H1 (cell line): ENCODE measurements at regions not wholly inside any gene's neighbourhood (a gene's known extent, or its start where the extent isn't known, plus 50 kb on each side); places are given as distances from the start of the nearest gene placed in this dataset.

Experiments
- CTCF ChIA-PET: fragments of 300-600 bp; sonication (Branson Sonifier 250); formaldehyde crosslinking; loops from one replicate; lab custom pipeline; 2021; ENCODE audit not compliant: partially characterized antibody; lab: Charles Lee
- POLR2A ChIA-PET: fragments of 300-600 bp; sonication (Branson Sonifier 250); formaldehyde crosslinking; loops from one replicate; lab custom pipeline; 2021; ENCODE audit warnings: inconsistent platforms; ENCODE audit not compliant: partially characterized antibody; lab: Charles Lee
- DNase-seq, 2 experiments: peaks; one replicate each; pipeline versions ENCODE4 v3.0.0 to v3.0.0-alpha.2; 2010 to 2022; ENCODE audit warnings: low spot score in 2 of 2, low read depth in 1 of 2, mixed read lengths in 1 of 2
- FAIRE-seq: peaks from 2 replicates; lab custom pipeline; 2011; peaks lifted over from hg19 to GRCh38; lab: Jason Lieb, UNC
- H2AFZ ChIP-seq: 2 replicates; pipeline ENCODE4 v1.8.1; 2012; ENCODE audit warnings: low read length, inconsistent platforms
- H2AK5ac ChIP-seq: 2 replicates; pipeline ENCODE4 v1.6.1; 2013; ENCODE audit warnings: low read depth, low read length
- H2BK120ac ChIP-seq: replicated peaks from 2 replicates; pipeline ENCODE3; 2013; ENCODE audit warnings: low read depth, low read length, inconsistent platforms
- H2BK12ac ChIP-seq: 2 replicates; pipeline ENCODE4 v1.6.1; 2013; ENCODE audit warnings: low read depth, low read length
- H2BK15ac ChIP-seq: 2 replicates; pipeline ENCODE4 v1.6.1; 2013; ENCODE audit warnings: low read length
- H2BK20ac ChIP-seq: 2 replicates; pipeline ENCODE4 v1.6.1; 2013; ENCODE audit warnings: low read length
- H2BK5ac ChIP-seq: 2 replicates; pipeline ENCODE4 v1.6.1; 2013; ENCODE audit warnings: low read depth, low read length
- H3K14ac ChIP-seq: 2 replicates; pipeline ENCODE4 v1.6.1; 2013; ENCODE audit warnings: inconsistent platforms; ENCODE audit not compliant: insufficient read length
- H3K18ac ChIP-seq: 2 replicates; pipeline ENCODE4 v1.6.1; 2013; ENCODE audit warnings: low read length; ENCODE audit errors: extremely low read depth
- H3K23ac ChIP-seq: 2 replicates; pipeline ENCODE4 v1.6.1; 2013; ENCODE audit warnings: inconsistent platforms; ENCODE audit not compliant: insufficient read length
- H3K23me2 ChIP-seq: 2 replicates; pipeline ENCODE4 v1.6.1; 2013; ENCODE audit warnings: low read depth, low read length
- H3K27ac ChIP-seq: 2 replicates; pipeline ENCODE4 v1.6.1; 2011; ENCODE audit warnings: low read depth, low read length, inconsistent platforms
- H3K27me3 ChIP-seq, 4 experiments: replicated peaks in 1 of 4; 1 replicate in 1 of 4; 2 replicates in 3 of 4; pipeline versions ENCODE4 v1.6.1 to v1.8.1; 2011 to 2013; ENCODE audit warnings: low read length in 3 of 4, mild to moderate bottlenecking in 3 of 4, inconsistent platforms in 2 of 4, mixed read lengths in 2 of 4, moderate library complexity in 1 of 4; ENCODE audit not compliant: control insufficient read depth in 3 of 4, insufficient read depth in 3 of 4; ENCODE audit errors: extremely low read depth in 1 of 4
- H3K36me3 ChIP-seq, 4 experiments: 2 replicates each; pipeline versions ENCODE4 v1.6.1 to v1.8.1; 2011 to 2013; ENCODE audit warnings: mild to moderate bottlenecking in 4 of 4, low read length in 3 of 4, moderate library complexity in 2 of 4, control low read depth in 1 of 4, inconsistent platforms in 1 of 4; ENCODE audit not compliant: insufficient read depth in 4 of 4, control insufficient read depth in 2 of 4
- H3K4ac ChIP-seq: replicated peaks from 2 replicates; pipeline ENCODE3; 2013; ENCODE audit warnings: low read length, low read depth, mixed read lengths, inconsistent platforms; ENCODE audit not compliant: insufficient read length
- H3K4me1 ChIP-seq, 4 experiments: replicated peaks in 1 of 4; 1 replicate in 1 of 4; 2 replicates in 3 of 4; pipeline versions ENCODE4 v1.6.1 to v1.8.1; 2011 to 2013; ENCODE audit warnings: low read length in 3 of 4, inconsistent platforms in 2 of 4, mixed read lengths in 1 of 4; ENCODE audit not compliant: insufficient read depth in 4 of 4, control insufficient read depth in 3 of 4
- H3K4me2 ChIP-seq, 2 experiments: 2 replicates each; pipeline versions ENCODE4 v1.6.1 to v1.8.1; 2011 to 2013; ENCODE audit warnings: low read depth in 2 of 2, low read length in 2 of 2, control low read depth in 1 of 2, inconsistent platforms in 1 of 2, mild to moderate bottlenecking in 1 of 2; ENCODE audit not compliant: insufficient read depth in 1 of 2
- H3K4me3 ChIP-seq, 4 experiments: fragments of 200-600, 300-600 bp in 1 of 4; sonication (generic), shearing (Covaris generic), sonication (Bioruptor Twin) in 1 of 4; 2 replicates each; pipeline versions ENCODE4 v1.5.1 to v1.8.1; 2011 to 2016; ENCODE audit warnings: low read length in 4 of 4, low read depth in 3 of 4, control low read depth in 2 of 4, inconsistent platforms in 2 of 4, mild to moderate bottlenecking in 2 of 4, mixed read lengths in 1 of 4, moderate library complexity in 1 of 4; ENCODE audit not compliant: insufficient read depth in 2 of 4; ENCODE audit errors: extremely low read depth in 1 of 4
- H3K56ac ChIP-seq: replicated peaks from 2 replicates; pipeline ENCODE3; 2013; ENCODE audit warnings: low read depth, mild to moderate bottlenecking, mixed read lengths, low read length, inconsistent platforms; ENCODE audit not compliant: insufficient read length
- H3K79me1 ChIP-seq: 2 replicates; pipeline ENCODE4 v1.6.1; 2013; ENCODE audit warnings: low read depth, low read length, control low read depth
- H3K79me2 ChIP-seq, 2 experiments: 2 replicates each; pipeline versions ENCODE4 v1.6.1 to v1.8.1; 2012 to 2013; ENCODE audit warnings: low read length in 2 of 2, mild to moderate bottlenecking in 2 of 2, inconsistent platforms in 1 of 2; ENCODE audit not compliant: insufficient read depth in 2 of 2, control insufficient read depth in 1 of 2
- H3K9ac ChIP-seq, 4 experiments: replicated peaks in 1 of 4; 1 replicate in 1 of 4; 2 replicates in 3 of 4; pipeline versions ENCODE4 v1.6.1 to v1.8.1; 2011 to 2013; ENCODE audit warnings: low read depth in 3 of 4, low read length in 3 of 4, control low read depth in 2 of 4, mild to moderate bottlenecking in 2 of 4, moderate library complexity in 2 of 4, inconsistent platforms in 1 of 4; ENCODE audit errors: extremely low read depth in 1 of 4
- H3K9me3 ChIP-seq, 2 experiments: 2 replicates each; pipeline versions ENCODE4 v1.6.1 to v1.8.1; 2012 to 2013; ENCODE audit warnings: mild to moderate bottlenecking in 2 of 2, moderate library complexity in 2 of 2, control low read depth in 1 of 2, inconsistent platforms in 1 of 2, low read depth in 1 of 2, low read length in 1 of 2, mixed read lengths in 1 of 2; ENCODE audit not compliant: insufficient read depth in 2 of 2
- H4K20me1 ChIP-seq, 2 experiments: replicated peaks in 1 of 2; 2 replicates each; pipeline versions ENCODE3 to v1.8.1; 2011 to 2013; ENCODE audit warnings: inconsistent platforms in 2 of 2, low read length in 2 of 2, mild to moderate bottlenecking in 1 of 2; ENCODE audit not compliant: insufficient read depth in 2 of 2, control insufficient read depth in 1 of 2
- H4K5ac ChIP-seq: 2 replicates; pipeline ENCODE4 v1.6.1; 2013; ENCODE audit warnings: low read length, low read depth, mixed read lengths, inconsistent platforms; ENCODE audit not compliant: insufficient read length
- H4K8ac ChIP-seq: 2 replicates; pipeline ENCODE4 v1.8.0; 2013; ENCODE audit warnings: mild to moderate bottlenecking, moderate library complexity, low read length, inconsistent platforms; ENCODE audit not compliant: insufficient read depth; ENCODE audit errors: extremely low read depth
- H4K91ac ChIP-seq: replicated peaks from 2 replicates; pipeline ENCODE3; 2013; ENCODE audit warnings: low read length, mixed read lengths, inconsistent platforms; ENCODE audit not compliant: insufficient read length
- CHD2 ChIP-seq: IDR thresholded peaks from 2 replicates; pipeline ENCODE4 v1.6.1; 2012; ENCODE audit warnings: low read length, improper control_type of control experiment
- JUN ChIP-seq: IDR thresholded peaks from 2 replicates; pipeline ENCODE4 v1.6.1; 2011; ENCODE audit warnings: low read depth, mild to moderate bottlenecking, improper control_type of control experiment, low read length
- KDM1A ChIP-seq: fragments of 200-600, 300-600 bp; sonication (generic); IDR thresholded peaks from 2 replicates; pipeline ENCODE4 v1.7.1; 2016; ENCODE audit warnings: mild to moderate bottlenecking, low read length, borderline replicate concordance
- POU5F1 ChIP-seq: IDR thresholded peaks from 2 replicates; pipeline ENCODE4 v1.6.1; 2011; ENCODE audit warnings: low read depth, mild to moderate bottlenecking, low read length, moderate library complexity
- RBBP5 ChIP-seq: IDR thresholded peaks from 2 replicates; pipeline ENCODE4 v1.7.1; 2012; ENCODE audit warnings: low read depth, mild to moderate bottlenecking, inconsistent platforms, low read length, moderate library complexity, borderline replicate concordance
- SIX5 ChIP-seq: IDR thresholded peaks from 2 replicates; pipeline ENCODE4 v1.6.1; 2011; ENCODE audit warnings: mild to moderate bottlenecking, low read depth, low read length
- SP1 ChIP-seq: IDR thresholded peaks from 2 replicates; pipeline ENCODE4 v1.6.1; 2011; ENCODE audit warnings: low read depth, low read length
- ZNF274 ChIP-seq: IDR thresholded peaks from 2 replicates; pipeline ENCODE4 v1.7.0; 2012; ENCODE audit warnings: low read length, borderline replicate concordance; ENCODE audit errors: extremely low read depth
- WGBS, 2 experiments: shearing (Covaris generic) in 1 of 2; methylation state at CpG; one replicate each; pipeline versions ENCODE4 v1.1.6 to v1.1.7; 2013 to 2015; ENCODE audit warnings: low lambda C conversion rate in 2 of 2, mixed read lengths in 2 of 2, inconsistent platforms in 1 of 2, low coverage in 1 of 2, missing lambda C conversion rate in 1 of 2; ENCODE audit not compliant: insufficient replicate concordance in 2 of 2, insufficient coverage in 1 of 2, insufficient read length in 1 of 2; ENCODE audit errors: extremely low coverage in 1 of 2, missing lambda C conversion rate in 1 of 2; 5-methylcytosine and 5-hydroxymethylcytosine counted together

GRCh38 chr3:4052706-4053105 lies 250.5 kb upstream of the SETMAR start:
- no peak overlapping the region for H3K14ac ChIP-seq
- no peaks in the 10 kb centered on the region for H3K9me3 ChIP-seq
- no peaks in the 10 kb centered on the region for H3K79me2 ChIP-seq
- no peak overlapping the region for H2BK5ac ChIP-seq
- no peak overlapping the region for H2BK120ac ChIP-seq
- no peak overlapping the region for H2AFZ ChIP-seq
- H3K4me3 ChIP-seq = no peak overlapping the region
- H3K18ac ChIP-seq = no peak overlapping the region
- H3K27me3 ChIP-seq = no peaks in the 10 kb centered on the region
- H4K8ac ChIP-seq = no peak overlapping the region
- H2BK15ac ChIP-seq = no peak overlapping the region
- H3K56ac ChIP-seq = no peak overlapping the region
- H3K23me2 ChIP-seq = no peaks in the 10 kb centered on the region
- H2BK12ac ChIP-seq = no peak overlapping the region
- H3K4me1 ChIP-seq = no peaks in the 10 kb centered on the region
- H3K4ac ChIP-seq = no peak overlapping the region
- H3K23ac ChIP-seq = no peak overlapping the region
- ChIA-PET POLR2A (interaction anchor here (1.2 kb wide), 1 partner anchor 18 kb away, joined by 4 read pairs; no protein-coding TSS in a partner anchor), CTCF (interaction anchor here (1.0 to 1.1 kb wide), 2 partner anchors 10 to 17 kb away, joined by 3 read pairs; no protein-coding TSS in a partner anchor)
- no peaks in the 10 kb centered on the region for H3K36me3 ChIP-seq
- H3K9ac ChIP-seq = no peak overlapping the region
- H4K91ac ChIP-seq = no peak overlapping the region
- FAIRE-seq = no peak
- no peak overlapping the region for H2BK20ac ChIP-seq
- no peak overlapping the region for H3K27ac ChIP-seq
- TF ChIP-seq JUN (no peak), SIX5 (no peak), POU5F1 (no peak), ZNF274 (no peak), CHD2 (no peak), KDM1A (no peak), RBBP5 (no peak), SP1 (no peak)
- no peak overlapping the region for H3K4me2 ChIP-seq
- H4K20me1 ChIP-seq = no peaks in the 10 kb centered on the region
- 94% methylated on average over 1 of the region's 1 CpG; no CpG with 5 or more reads in 1 of the 2 experiments for WGBS, 2 experiments
- no peak for DNase-seq
- no peak overlapping the region for H4K5ac ChIP-seq
- no peak overlapping the region for H2AK5ac ChIP-seq
- H3K79me1 ChIP-seq = no peaks in the 10 kb centered on the region
